Gastroesophageal sphincter (tissue), 4 donors: ENCODE measurements at regions not wholly inside any gene's neighbourhood (a gene's known extent, or its start where the extent isn't known, plus 50 kb on each side); places are given as distances from the start of the nearest gene placed in this dataset.

Experiments
- ATAC-seq: fragments of 150-250 bp; one replicate; pipeline ENCODE4 v1.9.1; 2016; ENCODE audit warnings: mild to moderate bottlenecking, moderate library complexity
- H3K27ac ChIP-seq, 4 donors: fragments of 200-600 bp; sonication (generic) in 3 of 4; 1 replicate in 3 of 4; 2 replicates in 1 of 4; pipeline ENCODE4 v1.5.1; 2016 to 2019
- H3K27me3 ChIP-seq: fragments of 200-600 bp; sonication (generic); one replicate; pipeline ENCODE4 v1.5.1; 2019
- H3K36me3 ChIP-seq, 2 donors: fragments of 200-600 bp; sonication (generic); one replicate each; pipeline ENCODE4 v1.5.1; 2019; ENCODE audit warnings: control low read depth in 1 of 2
- H3K4me1 ChIP-seq, 3 donors: fragments of 200-600 bp; sonication (generic); 1 replicate in 2 of 3; 2 replicates in 1 of 3; pipeline ENCODE4 v1.5.1; 2016 to 2019; ENCODE audit warnings: control low read depth in 2 of 3
- H3K4me3 ChIP-seq, 2 donors: fragments of 200-600 bp; sonication (generic); one replicate each; pipeline ENCODE4 v1.5.1; 2019; ENCODE audit warnings: mild to moderate bottlenecking in 1 of 2, moderate library complexity in 1 of 2
- H3K9me3 ChIP-seq, 3 donors: fragments of 200-600 bp; sonication (generic); one replicate each; pipeline ENCODE4 v1.5.1; 2017 to 2019; ENCODE audit warnings: control low read depth in 2 of 3
- CTCF ChIP-seq, 4 experiments: fragments of 200-600 bp in 2 of 4; fragments of 450-650 bp in 2 of 4; sonication (generic) in 1 of 4; IDR thresholded peaks; one replicate each; pipeline ENCODE4 v1.5.1; 2017 to 2019; ENCODE audit warnings: antibody characterized with exemption in 4 of 4, mild to moderate bottlenecking in 2 of 4, moderate library complexity in 2 of 4
- EP300 ChIP-seq: sonication (generic); formaldehyde crosslinking; IDR thresholded peaks from one replicate; pipeline ENCODE4 v1.6.1; 2017; ENCODE audit warnings: antibody characterized with exemption, mild to moderate bottlenecking
- POLR2A ChIP-seq, 2 donors: fragments of 450-650 bp; IDR thresholded peaks; one replicate each; pipeline ENCODE4 v1.6.1; 2017; ENCODE audit warnings: antibody characterized with exemption in 2 of 2, mild to moderate bottlenecking in 2 of 2, moderate library complexity in 1 of 2
- POLR2AphosphoS5 ChIP-seq: sonication (generic); formaldehyde crosslinking; IDR thresholded peaks from one replicate; pipeline ENCODE4 v1.6.1; 2017; ENCODE audit warnings: antibody characterized with exemption
- WGBS, 2 donors: methylation state at CpG; one replicate each; pipeline ENCODE4 v1.1.5; 2018; ENCODE audit warnings: low coverage in 1 of 2; 5-methylcytosine and 5-hydroxymethylcytosine counted together

GRCh38 chr18:47730795-47731194 lies 199.7 kb downstream of the SMAD2 start:
- Histone ChIP-seq H3K27me3 (peaks cover 53% of the 10 kb centered on the region), H3K4me1 (no peaks in the 10 kb centered on the region), H3K4me3 (no peak overlapping the region), H3K27ac (no peak overlapping the region), H3K36me3 (no peaks in the 10 kb centered on the region), H3K9me3 (no peaks in the 10 kb centered on the region)
- 56 to 94% methylated on average over 2 of the region's 5 CpGs for WGBS, 2 donors
- TF ChIP-seq POLR2AphosphoS5 = no peak
- TF ChIP-seq CTCF (IDR thresholded peaks at IDR 0.05) = no peak
- no peak for TF ChIP-seq POLR2A (IDR thresholded peaks at IDR 0.05)
- no peak for TF ChIP-seq EP300
- ATAC-seq = no peak

GRCh38 chr18:47729356-47729755 lies 201.1 kb downstream of the SMAD2 start:
- Histone ChIP-seq H3K9me3 (no peaks in the 10 kb centered on the region), H3K4me3 (no peak overlapping the region), H3K27me3 (peaks cover 46% of the 10 kb centered on the region), H3K4me1 (no peaks in the 10 kb centered on the region), H3K36me3 (no peaks in the 10 kb centered on the region), H3K27ac (no peak overlapping the region)
- TF ChIP-seq EP300 = no peak
- TF ChIP-seq POLR2A (IDR thresholded peaks at IDR 0.05) = no peak
- TF ChIP-seq POLR2AphosphoS5 = no peak
- no peak for TF ChIP-seq CTCF (IDR thresholded peaks at IDR 0.05)
- no peak for ATAC-seq
- WGBS, 2 donors = 69% methylated on average over 5 of the region's 6 CpGs; no CpG with 5 or more reads in 1 of the 2 donors

- WGBS, 2 donors = 60 to 68% methylated on average over 1 to 2 of the region's 2 CpGs
- TF ChIP-seq CTCF (IDR thresholded peaks at IDR 0.05) = no peak
- TF ChIP-seq EP300 = no peak
- TF ChIP-seq POLR2A (IDR thresholded peaks at IDR 0.05) = no peak
- TF ChIP-seq POLR2AphosphoS5 = no peak
- Histone ChIP-seq H3K4me1 (no peaks in the 10 kb centered on the region), H3K4me3 (no peak overlapping the region), H3K36me3 (no peaks in the 10 kb centered on the region), H3K27ac (no peak overlapping the region), H3K27me3 (peaks cover 46% of the 10 kb centered on the region), H3K9me3 (no peaks in the 10 kb centered on the region)
- ATAC-seq = no peak
These were observed 201.5 kb downstream of the SMAD2 start for GRCh38 chr18:47728921-47729320.

GRCh38 chr18:47727409-47727808 lies 203.1 kb downstream of the SMAD2 start:
- no peak for TF ChIP-seq POLR2AphosphoS5
- no peak for TF ChIP-seq EP300
- TF ChIP-seq CTCF (IDR thresholded peaks at IDR 0.05) = no peak
- no peak for TF ChIP-seq POLR2A (IDR thresholded peaks at IDR 0.05)
- Histone ChIP-seq H3K27me3 (peaks cover 41% of the 10 kb centered on the region), H3K4me3 (no peak overlapping the region), H3K4me1 (no peaks in the 10 kb centered on the region), H3K27ac (no peak overlapping the region), H3K36me3 (no peaks in the 10 kb centered on the region), H3K9me3 (no peaks in the 10 kb centered on the region)
- WGBS, 2 donors = 83 to 84% methylated on average over 5 of the region's 5 CpGs
- no peak for ATAC-seq

GRCh38 chr18:47726550-47726949 lies 203.9 kb downstream of the SMAD2 start:
- H3K27me3 ChIP-seq = peaks cover 37% of the 10 kb centered on the region
- no peak for ATAC-seq
- H3K4me3 ChIP-seq = no peak overlapping the region
- H3K9me3 ChIP-seq = no peaks in the 10 kb centered on the region
- H3K36me3 ChIP-seq = no peaks in the 10 kb centered on the region
- H3K4me1 ChIP-seq = no peaks in the 10 kb centered on the region
- 0 to 67% methylated on average over 1 of the region's 1 CpG for WGBS, 2 donors
- TF ChIP-seq CTCF (IDR thresholded peaks at IDR 0.05) (no peak), POLR2AphosphoS5 (no peak), POLR2A (IDR thresholded peaks at IDR 0.05) (no peak), EP300 (no peak)
- H3K27ac ChIP-seq = no peak overlapping the region
